Left ventricle myocardium inferior (tissue), 1 donor: ENCODE measurements at regions not wholly inside any gene's neighbourhood (a gene's known extent, or its start where the extent isn't known, plus 50 kb on each side); places are given as distances from the start of the nearest gene placed in this dataset.

Experiments
- DNase-seq: peaks from one replicate; pipeline ENCODE4 v3.0.0-alpha.2; 2020
- H3K27ac ChIP-seq: fragments of 200-600 bp; replicated peaks from 2 replicates; pipeline ENCODE4 v1.8.0; 2021
- H3K27me3 ChIP-seq: fragments of 200-600 bp; 2 replicates; pipeline ENCODE4 v1.8.0; 2021; ENCODE audit warnings: low read depth
- H3K36me3 ChIP-seq: fragments of 200-600 bp; 2 replicates; pipeline ENCODE4 v1.8.0; 2021
- H3K4me1 ChIP-seq: fragments of 200-600 bp; 2 replicates; pipeline ENCODE4 v1.8.0; 2021
- H3K4me3 ChIP-seq: fragments of 200-600 bp; 2 replicates; pipeline ENCODE4 v1.8.0; 2021; ENCODE audit warnings: mild to moderate bottlenecking, moderate library complexity
- H3K9me3 ChIP-seq: fragments of 200-600 bp; replicated peaks from 2 replicates; pipeline ENCODE4 v1.8.0; 2021
- intact Hi-C: fragments of 100-400 bp; cut with micrococcal nuclease; formaldehyde crosslinking; loops from one replicate; pipeline ENCODE4 v1.11.0; 2022
- TF ChIP-seq, protein P1 (sequence below): fragments of 200-600 bp; IDR thresholded peaks from 2 replicates; pipeline ENCODE4 v1.8.0; 2021; ENCODE audit warnings: antibody characterized with exemption, mild to moderate bottlenecking, borderline replicate concordance
- donor health status: DM: no; HTN: yes; CAD: no; lungs with severe emphysema.

GRCh38 chr12:38155020-38155395, 161.6 kb upstream of the ALG10B start:
- H3K4me1 ChIP-seq: no peaks in the 10 kb centered on the region
- no peak overlapping the region for H3K4me3 ChIP-seq
- H3K27me3 ChIP-seq: peaks cover 16% of the 10 kb centered on the region
- no peaks in the 10 kb centered on the region for H3K9me3 ChIP-seq
- intact Hi-C loops: no loop called here
- no peak overlapping the region for H3K27ac ChIP-seq
- TF ChIP-seq, protein P1, sequence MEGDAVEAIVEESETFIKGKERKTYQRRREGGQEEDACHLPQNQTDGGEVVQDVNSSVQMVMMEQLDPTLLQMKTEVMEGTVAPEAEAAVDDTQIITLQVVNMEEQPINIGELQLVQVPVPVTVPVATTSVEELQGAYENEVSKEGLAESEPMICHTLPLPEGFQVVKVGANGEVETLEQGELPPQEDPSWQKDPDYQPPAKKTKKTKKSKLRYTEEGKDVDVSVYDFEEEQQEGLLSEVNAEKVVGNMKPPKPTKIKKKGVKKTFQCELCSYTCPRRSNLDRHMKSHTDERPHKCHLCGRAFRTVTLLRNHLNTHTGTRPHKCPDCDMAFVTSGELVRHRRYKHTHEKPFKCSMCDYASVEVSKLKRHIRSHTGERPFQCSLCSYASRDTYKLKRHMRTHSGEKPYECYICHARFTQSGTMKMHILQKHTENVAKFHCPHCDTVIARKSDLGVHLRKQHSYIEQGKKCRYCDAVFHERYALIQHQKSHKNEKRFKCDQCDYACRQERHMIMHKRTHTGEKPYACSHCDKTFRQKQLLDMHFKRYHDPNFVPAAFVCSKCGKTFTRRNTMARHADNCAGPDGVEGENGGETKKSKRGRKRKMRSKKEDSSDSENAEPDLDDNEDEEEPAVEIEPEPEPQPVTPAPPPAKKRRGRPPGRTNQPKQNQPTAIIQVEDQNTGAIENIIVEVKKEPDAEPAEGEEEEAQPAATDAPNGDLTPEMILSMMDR: no peak
- no peak for DNase-seq
- H3K36me3 ChIP-seq: no peaks in the 10 kb centered on the region

DNA sequence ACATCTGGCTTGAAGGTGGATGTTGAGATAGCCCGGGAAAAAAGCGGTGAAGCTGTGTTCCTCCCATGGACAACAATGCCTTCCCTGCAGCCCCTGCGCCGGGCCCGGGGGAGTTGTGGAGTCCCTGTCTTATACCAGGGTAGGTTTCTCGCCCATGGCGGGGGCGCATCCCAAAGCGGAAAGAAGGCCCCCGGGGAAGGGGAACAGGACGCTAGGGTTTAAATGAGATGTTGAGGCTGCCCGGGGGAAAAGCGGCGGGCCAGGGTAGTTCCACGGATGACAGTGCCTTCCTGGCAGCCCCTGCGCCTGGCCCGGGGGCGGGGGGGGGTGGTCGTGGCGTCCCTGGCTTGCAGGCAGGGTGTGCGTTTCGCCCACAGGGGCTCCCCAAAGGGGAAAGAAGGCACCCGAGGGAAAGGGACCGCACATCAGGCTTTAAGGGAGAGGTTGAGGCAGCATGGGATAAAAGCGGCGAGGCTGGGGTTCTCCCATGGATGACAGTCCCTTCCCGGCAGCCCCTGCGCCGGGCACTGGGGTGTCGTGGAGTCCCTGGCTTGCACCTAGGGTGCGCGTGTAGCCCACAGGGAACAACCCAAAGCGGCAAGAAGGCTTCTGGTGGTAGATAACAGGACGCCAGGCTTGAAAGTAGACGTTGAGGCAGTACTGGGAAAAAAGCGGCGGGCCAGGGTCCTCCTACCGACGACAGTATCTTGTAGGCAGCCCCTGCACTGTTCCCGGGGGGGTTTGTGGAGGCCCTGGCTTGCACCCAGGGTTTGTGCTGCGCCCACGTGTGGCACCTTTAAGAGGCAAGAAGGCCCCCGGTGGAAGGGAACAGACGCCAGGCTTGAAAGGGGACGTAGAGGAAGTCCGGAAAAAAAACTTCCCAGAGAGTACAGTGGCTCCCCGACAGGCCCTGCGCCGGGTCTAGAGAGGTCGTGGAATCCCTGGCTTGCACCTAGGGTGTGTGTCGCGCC, 160.8 kb upstream of the ALG10B start:
- intact Hi-C loops: no loop called here
- TF ChIP-seq, protein P1: no peak
- Histone ChIP-seq H3K27me3 (peaks cover 16% of the 10 kb centered on the region), H3K4me1 (no peaks in the 10 kb centered on the region), H3K27ac (no peak overlapping the region), H3K36me3 (no peaks in the 10 kb centered on the region), H3K4me3 (no peak overlapping the region), H3K9me3 (no peaks in the 10 kb centered on the region)
- DNase-seq: no peak

- Histone ChIP-seq H3K9me3 (peaks cover 2% of the 10 kb centered on the region), H3K27ac (no peak overlapping the region), H3K27me3 (peaks cover 13% of the 10 kb centered on the region), H3K4me3 (no peak overlapping the region), H3K36me3 (no peaks in the 10 kb centered on the region), H3K4me1 (no peaks in the 10 kb centered on the region)
- intact Hi-C loops: no loop called here
- DNase-seq: no peak
- TF ChIP-seq, protein P1: no peak
Measured at GRCh38 chr12:38156497-38157245, 159.9 kb upstream of the ALG10B start.

DNA sequence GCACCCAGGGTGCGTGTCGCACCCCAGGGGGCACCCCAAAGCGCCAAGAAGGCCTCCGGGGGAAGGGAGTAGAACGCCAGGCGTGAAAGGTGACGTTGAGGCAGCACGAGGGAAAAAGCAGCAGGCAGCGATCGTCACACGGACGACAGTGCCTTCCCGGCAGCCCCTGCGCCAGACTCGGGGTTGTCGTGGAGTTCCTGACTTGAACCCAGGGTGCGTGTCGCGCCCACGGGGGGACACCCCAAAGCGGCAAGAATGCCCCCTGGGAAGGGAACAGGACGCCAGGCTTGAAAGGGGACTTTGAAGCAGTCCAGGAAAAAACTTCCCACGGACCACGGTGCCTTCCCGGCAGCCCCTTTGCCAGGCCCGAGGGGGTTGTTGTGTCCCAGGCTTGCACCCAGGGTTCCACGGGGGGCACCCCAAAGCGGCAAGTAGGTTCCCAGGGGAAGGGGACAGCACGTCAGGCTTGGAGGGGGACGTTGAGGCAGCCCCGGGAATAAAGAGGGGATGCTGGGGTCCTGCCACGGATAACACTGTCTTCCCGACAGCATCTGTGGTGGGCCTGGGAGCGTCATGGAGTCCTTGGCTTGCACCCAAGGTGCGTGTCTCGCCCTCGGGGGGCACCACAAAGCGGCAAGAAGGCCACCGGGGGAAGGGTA, 159.2 kb upstream of the ALG10B start:
- H3K36me3 ChIP-seq: no peaks in the 10 kb centered on the region
- intact Hi-C loops: no loop called here
- no peak overlapping the region for H3K4me3 ChIP-seq
- peaks cover 7% of the 10 kb centered on the region for H3K27me3 ChIP-seq
- no peaks in the 10 kb centered on the region for H3K4me1 ChIP-seq
- TF ChIP-seq, protein P1: no peak
- peaks cover 4% of the 10 kb centered on the region for H3K9me3 ChIP-seq
- DNase-seq: no peak
- H3K27ac ChIP-seq: no peak overlapping the region

GRCh38 chr12:38157933-38158401, 158.6 kb upstream of the ALG10B start:
- no peak for DNase-seq
- Histone ChIP-seq H3K36me3 (no peaks in the 10 kb centered on the region), H3K9me3 (peaks cover 9% of the 10 kb centered on the region), H3K4me1 (no peaks in the 10 kb centered on the region), H3K27ac (no peak overlapping the region), H3K27me3 (peaks cover 3% of the 10 kb centered on the region), H3K4me3 (no peak overlapping the region)
- TF ChIP-seq, protein P1: no peak
- intact Hi-C loops: no loop called here
